BJ (cell line): ENCODE measurements at regions not wholly inside any gene's neighbourhood (a gene's known extent, or its start where the extent isn't known, plus 50 kb on each side); places are given as distances from the start of the nearest gene placed in this dataset.

Experiments used
- CTCF ChIA-PET: fragments of 350-600 bp; formaldehyde crosslinking; extraction: SDS; loops from one replicate; lab custom pipeline; 2021; ENCODE audit warnings: antibody characterized with exemption, inconsistent platforms; lab: Yijun Ruan, JAX
- POLR2A ChIA-PET: fragments of 300-600 bp; sonication (Branson Sonifier 250); formaldehyde crosslinking; extraction: SDS; loops from one replicate; lab custom pipeline; 2021; ENCODE audit warnings: antibody characterized with exemption; lab: Charles Lee
- DNase-seq: peaks from one replicate; pipeline ENCODE4 v3.0.0-alpha.2; 2011; ENCODE audit warnings: low read depth
- H3K27me3 ChIP-seq: 2 replicates; pipeline ENCODE4 v1.6.0; 2011; ENCODE audit warnings: low read length; ENCODE audit not compliant: control insufficient read depth, insufficient read depth
- H3K36me3 ChIP-seq: 2 replicates; pipeline ENCODE4 v1.5.1; 2011; ENCODE audit warnings: low read length; ENCODE audit not compliant: control insufficient read depth, insufficient read depth
- H3K4me3 ChIP-seq: 2 replicates; pipeline ENCODE4 v1.5.1; 2011; ENCODE audit warnings: low read depth, mild to moderate bottlenecking, control low read depth, low read length
- TF ChIP-seq, protein P1 (sequence below): IDR thresholded peaks from 2 replicates; pipeline ENCODE4 v1.5.1; 2011; ENCODE audit warnings: low read depth, mild to moderate bottlenecking, control low read depth, inconsistent platforms, low read length, moderate library complexity; ENCODE audit not compliant: insufficient read depth

DNA sequence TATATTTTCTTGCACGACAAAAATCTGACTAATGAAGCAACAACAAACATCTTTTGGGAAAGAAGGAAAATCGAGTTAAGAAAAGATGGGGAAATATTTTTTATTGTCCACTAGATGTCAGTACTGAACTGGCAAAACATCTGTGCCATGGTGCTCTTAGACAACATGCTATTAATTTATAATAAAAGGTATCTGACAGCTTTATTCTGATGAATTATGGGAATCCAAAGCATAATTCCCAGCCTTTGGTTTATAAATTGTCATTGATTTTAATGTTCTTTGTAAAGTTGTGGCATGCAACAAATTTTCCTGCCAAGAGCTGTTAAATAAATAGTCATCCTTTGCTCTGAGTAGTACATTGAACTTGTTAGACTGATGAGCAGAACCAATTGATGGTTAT is 231.2 kb downstream of the ETNK1 start:
- CTCF ChIA-PET, result interaction anchor here (0.7 to 2.1 kb wide), 6 partner anchors 9 to 141 kb away, joined by 3 to 7 read pairs (median 4); no protein-coding TSS in a partner anchor
- DNase-seq, result no peak
- Histone ChIP-seq H3K27me3 (no peaks in the 10 kb centered on the region), H3K36me3 (no peaks in the 10 kb centered on the region), H3K4me3 (no peak overlapping the region)
- TF ChIP-seq, protein P1, sequence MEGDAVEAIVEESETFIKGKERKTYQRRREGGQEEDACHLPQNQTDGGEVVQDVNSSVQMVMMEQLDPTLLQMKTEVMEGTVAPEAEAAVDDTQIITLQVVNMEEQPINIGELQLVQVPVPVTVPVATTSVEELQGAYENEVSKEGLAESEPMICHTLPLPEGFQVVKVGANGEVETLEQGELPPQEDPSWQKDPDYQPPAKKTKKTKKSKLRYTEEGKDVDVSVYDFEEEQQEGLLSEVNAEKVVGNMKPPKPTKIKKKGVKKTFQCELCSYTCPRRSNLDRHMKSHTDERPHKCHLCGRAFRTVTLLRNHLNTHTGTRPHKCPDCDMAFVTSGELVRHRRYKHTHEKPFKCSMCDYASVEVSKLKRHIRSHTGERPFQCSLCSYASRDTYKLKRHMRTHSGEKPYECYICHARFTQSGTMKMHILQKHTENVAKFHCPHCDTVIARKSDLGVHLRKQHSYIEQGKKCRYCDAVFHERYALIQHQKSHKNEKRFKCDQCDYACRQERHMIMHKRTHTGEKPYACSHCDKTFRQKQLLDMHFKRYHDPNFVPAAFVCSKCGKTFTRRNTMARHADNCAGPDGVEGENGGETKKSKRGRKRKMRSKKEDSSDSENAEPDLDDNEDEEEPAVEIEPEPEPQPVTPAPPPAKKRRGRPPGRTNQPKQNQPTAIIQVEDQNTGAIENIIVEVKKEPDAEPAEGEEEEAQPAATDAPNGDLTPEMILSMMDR, result peak; percentile 55
- POLR2A ChIA-PET, result no interaction called here

DNA sequence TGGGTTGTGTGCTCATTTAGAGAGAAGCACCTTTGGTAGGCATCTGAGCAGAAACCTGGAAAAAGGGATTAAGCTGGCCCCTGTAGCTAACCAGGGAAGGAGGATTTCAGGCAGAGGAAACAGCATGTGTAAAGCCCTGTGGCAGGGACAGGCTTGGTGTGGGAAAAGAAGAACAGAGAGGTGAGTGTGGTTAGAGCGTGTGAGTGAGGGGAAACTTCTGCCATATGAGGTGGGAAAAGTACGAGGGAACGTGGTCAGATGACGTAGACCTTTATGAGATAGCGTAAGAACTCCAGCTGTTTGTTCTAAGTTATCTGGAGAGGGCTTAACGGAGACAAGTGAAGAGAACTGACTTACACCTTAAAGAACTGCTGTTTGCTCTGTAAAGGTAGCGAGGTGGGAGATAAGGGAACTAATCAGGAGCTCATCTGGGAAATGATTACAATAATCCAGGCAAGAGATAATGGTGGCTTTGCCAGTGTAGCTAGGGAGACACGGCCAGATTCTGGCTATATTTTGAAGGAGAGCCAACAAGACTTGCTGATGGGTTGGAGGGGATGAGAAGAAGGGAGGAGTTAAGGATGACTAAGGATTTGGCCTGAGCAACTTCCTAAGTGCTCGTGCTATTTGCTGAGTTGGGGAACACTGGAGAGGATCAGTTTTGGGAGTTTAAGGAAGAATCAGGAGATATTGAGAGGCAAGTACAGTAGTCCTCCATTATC is 234.0 kb downstream of the ETNK1 start:
- Histone ChIP-seq H3K36me3 (no peaks in the 10 kb centered on the region), H3K27me3 (no peaks in the 10 kb centered on the region), H3K4me3 (no peak overlapping the region)
- TF ChIP-seq, protein P1, result no peak
- no peak for DNase-seq
- ChIA-PET CTCF (interaction anchor here (0.5 to 0.6 kb wide), 2 partner anchors 49 to 123 kb away, joined by 3 read pairs; no protein-coding TSS in a partner anchor), POLR2A (no interaction called here)

DNA sequence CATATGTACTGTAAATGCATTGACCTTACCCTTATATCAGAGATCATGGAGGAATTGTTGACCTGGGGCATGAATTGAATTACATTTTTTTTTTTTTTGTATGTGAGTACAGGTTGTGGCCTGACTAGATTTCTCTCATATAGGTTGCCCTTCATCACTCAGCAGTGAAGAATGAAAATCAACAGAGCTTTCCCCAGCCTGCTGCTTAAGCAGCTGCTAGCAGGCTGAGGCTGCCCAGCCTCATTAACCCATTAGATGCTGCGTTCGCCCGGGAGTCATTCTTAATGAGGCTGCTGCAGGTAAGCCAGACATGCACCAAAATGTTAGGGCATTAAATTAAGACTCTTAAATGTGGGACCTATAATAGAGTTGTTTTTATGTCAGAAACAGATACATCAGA is 236.0 kb downstream of the ETNK1 start:
- Histone ChIP-seq H3K4me3 (no peak overlapping the region), H3K27me3 (no peaks in the 10 kb centered on the region), H3K36me3 (no peaks in the 10 kb centered on the region)
- ChIA-PET POLR2A (no interaction called here), CTCF (interaction anchor here (0.6 to 1.5 kb wide), 2 partner anchors 121 to 347 kb away, joined by 3 read pairs; no protein-coding TSS in a partner anchor)
- no peak for DNase-seq
- TF ChIP-seq, protein P1, result no peak

DNA sequence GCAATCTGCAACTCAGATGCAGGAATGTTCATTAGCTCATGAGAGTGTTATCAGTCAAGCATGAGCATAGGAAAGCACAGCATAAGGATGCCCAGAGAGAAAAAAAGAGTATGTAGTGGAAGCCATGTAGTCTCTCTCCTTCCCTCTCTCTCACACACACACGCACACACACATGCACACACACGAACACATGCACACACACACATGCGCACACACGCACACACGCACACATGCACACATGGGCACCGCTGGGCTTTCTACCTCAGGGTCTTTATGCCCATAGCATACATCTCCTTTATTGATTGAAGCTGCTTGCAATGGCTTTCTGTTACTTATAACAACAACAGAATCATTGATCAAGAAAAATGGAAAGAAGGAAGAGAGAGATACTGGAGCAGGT is 240.9 kb downstream of the ETNK1 start:
- CTCF ChIA-PET, result interaction anchor here (0.9 to 1.0 kb wide), 2 partner anchors 8 to 9 kb away, joined by 3 to 4 read pairs; no protein-coding TSS in a partner anchor
- POLR2A ChIA-PET, result no interaction called here

DNA sequence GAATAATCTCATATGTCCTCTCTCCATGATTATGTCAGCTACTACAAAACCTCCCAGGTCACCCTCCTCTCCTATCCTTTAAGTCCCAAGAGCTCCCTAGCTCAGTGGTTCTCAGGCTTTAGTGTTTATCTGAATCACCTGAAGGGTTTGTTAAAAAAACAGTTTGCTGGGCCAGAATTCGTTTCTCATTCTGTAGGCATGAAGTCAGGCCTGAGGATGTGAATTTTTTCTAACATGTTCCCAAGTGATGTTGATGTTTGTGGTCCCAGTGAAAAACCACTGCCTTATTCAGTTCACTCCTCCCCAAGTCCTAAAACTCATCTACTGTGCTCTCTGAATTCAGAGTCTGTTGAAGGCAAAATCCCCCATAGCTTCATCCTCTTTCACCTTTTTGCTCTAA is 241.4 kb downstream of the ETNK1 start:
- ChIA-PET POLR2A (no interaction called here), CTCF (interaction anchor here (1.0 kb wide), 1 partner anchor 9 kb away, joined by 3 read pairs; no protein-coding TSS in a partner anchor)
- Histone ChIP-seq H3K4me3 (no peak overlapping the region), H3K36me3 (no peaks in the 10 kb centered on the region), H3K27me3 (no peaks in the 10 kb centered on the region)
- no peak for DNase-seq
- TF ChIP-seq, protein P1, result no peak

More for the DNA sequence above, 240.9 kb downstream of the ETNK1 start:
- Histone ChIP-seq H3K36me3 (no peaks in the 10 kb centered on the region), H3K27me3 (no peaks in the 10 kb centered on the region), H3K4me3 (no peak overlapping the region)
- DNase-seq, result no peak
- TF ChIP-seq, protein P1, result no peak
